H1 (cell line): ENCODE measurements at regions not wholly inside any gene's neighbourhood (a gene's known extent, or its start where the extent isn't known, plus 50 kb on each side); places are given as distances from the start of the nearest gene placed in this dataset.

Experiments
- BACH1 ChIP-seq: IDR thresholded peaks from 2 replicates; pipeline ENCODE4 v1.6.1; 2012; ENCODE audit warnings: low read length, improper control_type of control experiment
- BRCA1 ChIP-seq: IDR thresholded peaks from 2 replicates; pipeline ENCODE4 v1.6.1; 2012; ENCODE audit warnings: low read depth, low read length, improper control_type of control experiment
- CREB1 ChIP-seq: IDR thresholded peaks from 2 replicates; pipeline ENCODE4 v1.6.1; 2012; ENCODE audit warnings: inconsistent platforms
- EGR1 ChIP-seq: IDR thresholded peaks from 2 replicates; pipeline ENCODE4 v1.6.1; 2011; ENCODE audit warnings: low read depth, low read length, borderline replicate concordance
- EP300 ChIP-seq, 2 experiments: IDR thresholded peaks; 1 replicate in 1 of 2; 2 replicates in 1 of 2; pipeline ENCODE4 v1.6.1; 2011 to 2012; ENCODE audit warnings: low read depth in 2 of 2, low read length in 2 of 2, mild to moderate bottlenecking in 2 of 2, borderline replicate concordance in 1 of 2, inconsistent platforms in 1 of 2, moderate library complexity in 1 of 2
- EZH2 ChIP-seq: fragments of 200-600 bp; sonication (generic); IDR thresholded peaks from 2 replicates; pipeline ENCODE4 v1.7.1; 2012; ENCODE audit warnings: low read depth, mild to moderate bottlenecking, moderate library complexity, low read length, inconsistent platforms; ENCODE audit not compliant: severe bottlenecking
- JUN ChIP-seq: IDR thresholded peaks from 2 replicates; pipeline ENCODE4 v1.6.1; 2011; ENCODE audit warnings: low read depth, mild to moderate bottlenecking, improper control_type of control experiment, low read length
- MAFK ChIP-seq: IDR thresholded peaks from 2 replicates; pipeline ENCODE4 v1.6.1; 2012; ENCODE audit warnings: low read depth, mild to moderate bottlenecking, improper control_type of control experiment, low read length
- POLR2A ChIP-seq, 2 experiments: IDR thresholded peaks; 1 replicate in 1 of 2; 2 replicates in 1 of 2; pipeline ENCODE4 v1.6.1; 2011; ENCODE audit warnings: low read depth in 2 of 2, low read length in 2 of 2, mild to moderate bottlenecking in 2 of 2; ENCODE audit errors: control extremely low read depth in 1 of 2
- SUZ12 ChIP-seq: fragments of 200-600 bp; sonication (generic); IDR thresholded peaks from 2 replicates; pipeline ENCODE4 v1.6.1; 2012; ENCODE audit warnings: mild to moderate bottlenecking, inconsistent platforms, low read length, moderate library complexity, mixed read lengths
- YY1 ChIP-seq: IDR thresholded peaks from 2 replicates; pipeline ENCODE4 v1.6.1; 2011; ENCODE audit warnings: low read depth, mild to moderate bottlenecking, low read length
- ZNF274 ChIP-seq: IDR thresholded peaks from 2 replicates; pipeline ENCODE4 v1.7.0; 2012; ENCODE audit warnings: low read length, borderline replicate concordance; ENCODE audit errors: extremely low read depth
- TF ChIP-seq, protein P1 (sequence below), 3 experiments: IDR thresholded peaks; 1 replicate in 2 of 3; 2 replicates in 1 of 3; pipeline versions ENCODE4 v1.5.1 to v1.6.1; 2011; ENCODE audit warnings: low read length in 3 of 3, mild to moderate bottlenecking in 3 of 3, inconsistent platforms in 2 of 3, low read depth in 1 of 3, moderate library complexity in 1 of 3; ENCODE audit not compliant: insufficient read depth in 1 of 3; ENCODE audit errors: control extremely low read depth in 1 of 3

DNA sequence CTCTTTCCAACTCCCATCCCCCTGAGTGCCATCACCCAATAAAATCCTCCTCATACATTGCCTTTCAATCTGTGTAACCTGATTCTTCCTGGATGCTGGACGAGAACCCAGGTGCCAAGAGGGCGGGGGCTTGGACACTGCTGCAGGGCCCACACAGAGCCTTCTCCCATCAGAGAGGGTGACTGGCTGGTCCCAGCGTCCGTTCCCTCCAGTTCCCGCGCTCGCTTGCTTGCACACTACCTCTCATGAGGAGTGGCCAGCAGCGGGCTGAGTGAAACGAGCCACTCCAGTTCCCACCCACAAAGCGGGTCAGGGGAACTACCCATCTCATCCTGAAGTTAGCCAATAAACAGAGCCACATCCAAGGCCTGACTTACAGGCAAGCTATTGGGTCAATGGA lies 602.6 kb upstream of the ADAMTS16 start:
- TF ChIP-seq POLR2A (IDR thresholded peaks at IDR 0.05; ENCODE audit: control extremely low read depth in 1 of 2, low read depth in 2 of 2, low read length in 2 of 2) = no peak
- TF ChIP-seq, protein P1, sequence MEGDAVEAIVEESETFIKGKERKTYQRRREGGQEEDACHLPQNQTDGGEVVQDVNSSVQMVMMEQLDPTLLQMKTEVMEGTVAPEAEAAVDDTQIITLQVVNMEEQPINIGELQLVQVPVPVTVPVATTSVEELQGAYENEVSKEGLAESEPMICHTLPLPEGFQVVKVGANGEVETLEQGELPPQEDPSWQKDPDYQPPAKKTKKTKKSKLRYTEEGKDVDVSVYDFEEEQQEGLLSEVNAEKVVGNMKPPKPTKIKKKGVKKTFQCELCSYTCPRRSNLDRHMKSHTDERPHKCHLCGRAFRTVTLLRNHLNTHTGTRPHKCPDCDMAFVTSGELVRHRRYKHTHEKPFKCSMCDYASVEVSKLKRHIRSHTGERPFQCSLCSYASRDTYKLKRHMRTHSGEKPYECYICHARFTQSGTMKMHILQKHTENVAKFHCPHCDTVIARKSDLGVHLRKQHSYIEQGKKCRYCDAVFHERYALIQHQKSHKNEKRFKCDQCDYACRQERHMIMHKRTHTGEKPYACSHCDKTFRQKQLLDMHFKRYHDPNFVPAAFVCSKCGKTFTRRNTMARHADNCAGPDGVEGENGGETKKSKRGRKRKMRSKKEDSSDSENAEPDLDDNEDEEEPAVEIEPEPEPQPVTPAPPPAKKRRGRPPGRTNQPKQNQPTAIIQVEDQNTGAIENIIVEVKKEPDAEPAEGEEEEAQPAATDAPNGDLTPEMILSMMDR (IDR thresholded peaks at IDR 0.05; ENCODE audit: control extremely low read depth in 1 of 3, insufficient read depth in 1 of 3, low read depth in 1 of 3, low read length in 3 of 3) = no peak
- TF ChIP-seq EGR1 = no peak
- no peak for TF ChIP-seq BRCA1
- no peak for TF ChIP-seq EZH2
- no peak for TF ChIP-seq MAFK
- no peak for TF ChIP-seq EP300 (IDR thresholded peaks at IDR 0.05; ENCODE audit: borderline replicate concordance in 1 of 2, low read depth in 2 of 2, low read length in 2 of 2)
- TF ChIP-seq SUZ12 = no peak
- no peak for TF ChIP-seq ZNF274
- TF ChIP-seq YY1 = no peak
- TF ChIP-seq BACH1 = no peak
- TF ChIP-seq JUN = no peak
- no peak for TF ChIP-seq CREB1
